ENCODE measurements at regions not wholly inside any gene's neighbourhood (a gene's known extent, or its start where the extent isn't known, plus 50 kb on each side); places are given as distances from the start of the nearest gene placed in this dataset.

GRCh38 chr2:195296490-195296889 is 360.5 kb upstream of the SLC39A10 start:
- no peaks in the 10 kb centered on the region for H3K27me3 ChIP-seq (replicated peaks; ENCODE audit: insufficient read depth, low read depth, low read length, poor library complexity)
- CTCF ChIA-PET: no interaction called here

DNA sequence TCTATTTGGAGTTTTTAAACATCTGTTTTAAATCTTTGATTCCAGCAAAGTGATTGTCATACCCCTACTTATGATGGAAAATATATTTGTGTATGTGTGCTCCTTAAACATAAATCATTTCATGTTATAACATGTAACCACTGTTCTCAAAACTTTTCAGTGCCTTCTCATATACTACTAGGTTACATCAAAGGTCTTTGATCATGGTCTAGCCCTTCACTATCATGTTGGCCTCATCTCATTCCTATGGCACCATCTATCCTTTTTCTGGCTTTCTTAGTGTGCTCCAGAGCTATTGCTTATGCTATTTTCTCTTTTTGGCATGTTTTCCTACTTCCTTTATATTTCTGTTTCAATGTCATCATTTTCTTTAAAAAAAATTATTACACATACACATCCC is 367.9 kb upstream of the SLC39A10 start:
- no peak for DNase-seq (ENCODE audit: low spot score)
- Histone ChIP-seq H3K27me3 (replicated peaks; ENCODE audit: insufficient read depth, low read depth, low read length, poor library complexity) (peaks cover 5% of the 10 kb centered on the region), H3K4me3 (ENCODE audit: low read depth, low read length, poor library complexity, severe bottlenecking) (no peak overlapping the region), H3K36me3 (ENCODE audit: insufficient read depth, low read length, poor library complexity, severe bottlenecking) (no peaks in the 10 kb centered on the region), H3K4me1 (ENCODE audit: insufficient read depth, low read length, poor library complexity, severe bottlenecking) (no peaks in the 10 kb centered on the region), H3K27ac (ENCODE audit: low read depth, low read length, poor library complexity, severe bottlenecking) (no peak overlapping the region), H3K9me3 (ENCODE audit: low read depth, low read length, poor library complexity, severe bottlenecking) (no peaks in the 10 kb centered on the region)
- ChIA-PET CTCF (no interaction called here), POLR2A (ENCODE audit: low non-redundant PET) (no interaction called here)
- BruUV-seq (replicated peaks): no TSS peak
- intact Hi-C loops (cut with micrococcal nuclease; ENCODE audit: unreplicated experiment): no loop called here
- TF ChIP-seq EZH2 (IDR thresholded peaks at IDR 0.05; ENCODE audit: borderline replicate concordance, low read depth, low read length, poor library complexity, severe bottlenecking) (no peak), CTCF (conservative IDR thresholded peaks at IDR 0.05; ENCODE audit: low read depth, low read length) (no peak)

More at GRCh38 chr2:195296490-195296889, 360.5 kb upstream of the SLC39A10 start:
- Histone ChIP-seq H3K4me1 (ENCODE audit: insufficient read depth, low read length, poor library complexity, severe bottlenecking) (no peaks in the 10 kb centered on the region), H3K4me3 (ENCODE audit: low read depth, low read length, poor library complexity, severe bottlenecking) (no peak overlapping the region), H3K36me3 (ENCODE audit: insufficient read depth, low read length, poor library complexity, severe bottlenecking) (no peaks in the 10 kb centered on the region), H3K27ac (ENCODE audit: low read depth, low read length, poor library complexity, severe bottlenecking) (no peak overlapping the region), H3K9me3 (ENCODE audit: low read depth, low read length, poor library complexity, severe bottlenecking) (no peaks in the 10 kb centered on the region)
- DNase-seq (ENCODE audit: low spot score): no peak
- BruUV-seq (replicated peaks): no TSS peak
- no peak for TF ChIP-seq CTCF (conservative IDR thresholded peaks at IDR 0.05; ENCODE audit: low read depth, low read length)
- no peak for TF ChIP-seq EZH2 (IDR thresholded peaks at IDR 0.05; ENCODE audit: borderline replicate concordance, low read depth, low read length, poor library complexity, severe bottlenecking)
- POLR2A ChIA-PET (ENCODE audit: low non-redundant PET): no interaction called here
- intact Hi-C loops (cut with micrococcal nuclease; ENCODE audit: unreplicated experiment): no loop called here

- intact Hi-C loops (cut with micrococcal nuclease; ENCODE audit: unreplicated experiment): no loop called here
- CTCF ChIA-PET: no interaction called here
- POLR2A ChIA-PET (ENCODE audit: low non-redundant PET): no interaction called here
- H3K9me3 ChIP-seq (ENCODE audit: low read depth, low read length, poor library complexity, severe bottlenecking): no peaks in the 10 kb centered on the region
- DNase-seq (ENCODE audit: low spot score): peak; percentile 90
- H3K27me3 ChIP-seq (replicated peaks; ENCODE audit: insufficient read depth, low read depth, low read length, poor library complexity): peaks cover 24% of the 10 kb centered on the region
- no peak overlapping the region for H3K4me3 ChIP-seq (ENCODE audit: low read depth, low read length, poor library complexity, severe bottlenecking)
- peaks cover 9% of the 10 kb centered on the region for H3K4me1 ChIP-seq (ENCODE audit: insufficient read depth, low read length, poor library complexity, severe bottlenecking)
- H3K27ac ChIP-seq (ENCODE audit: low read depth, low read length, poor library complexity, severe bottlenecking): no peak overlapping the region
- H3K36me3 ChIP-seq (ENCODE audit: insufficient read depth, low read length, poor library complexity, severe bottlenecking): no peaks in the 10 kb centered on the region
- no TSS peak for BruUV-seq (replicated peaks)
- no peak for TF ChIP-seq CTCF (conservative IDR thresholded peaks at IDR 0.05; ENCODE audit: low read depth, low read length)
- no peak for TF ChIP-seq EZH2 (IDR thresholded peaks at IDR 0.05; ENCODE audit: borderline replicate concordance, low read depth, low read length, poor library complexity, severe bottlenecking)
Observed at GRCh38 chr2:195279840-195280427, 377.1 kb upstream of the SLC39A10 start.
